C4-2B (cell line): ENCODE measurements at regions not wholly inside any gene's neighbourhood (a gene's known extent, or its start where the extent isn't known, plus 50 kb on each side); places are given as distances from the start of the nearest gene placed in this dataset.

ENCODE experiments used
- ZFX ChIP-seq: fragments of 450-650 bp; IDR thresholded peaks from 2 replicates; pipeline ENCODE4 v1.6.1; 2017
- TF ChIP-seq, protein P1 (sequence below): fragments of 450-650 bp; conservative IDR thresholded peaks from 2 replicates; pipeline ENCODE4 v1.5.1; 2017; ENCODE audit warnings: mild to moderate bottlenecking

DNA sequence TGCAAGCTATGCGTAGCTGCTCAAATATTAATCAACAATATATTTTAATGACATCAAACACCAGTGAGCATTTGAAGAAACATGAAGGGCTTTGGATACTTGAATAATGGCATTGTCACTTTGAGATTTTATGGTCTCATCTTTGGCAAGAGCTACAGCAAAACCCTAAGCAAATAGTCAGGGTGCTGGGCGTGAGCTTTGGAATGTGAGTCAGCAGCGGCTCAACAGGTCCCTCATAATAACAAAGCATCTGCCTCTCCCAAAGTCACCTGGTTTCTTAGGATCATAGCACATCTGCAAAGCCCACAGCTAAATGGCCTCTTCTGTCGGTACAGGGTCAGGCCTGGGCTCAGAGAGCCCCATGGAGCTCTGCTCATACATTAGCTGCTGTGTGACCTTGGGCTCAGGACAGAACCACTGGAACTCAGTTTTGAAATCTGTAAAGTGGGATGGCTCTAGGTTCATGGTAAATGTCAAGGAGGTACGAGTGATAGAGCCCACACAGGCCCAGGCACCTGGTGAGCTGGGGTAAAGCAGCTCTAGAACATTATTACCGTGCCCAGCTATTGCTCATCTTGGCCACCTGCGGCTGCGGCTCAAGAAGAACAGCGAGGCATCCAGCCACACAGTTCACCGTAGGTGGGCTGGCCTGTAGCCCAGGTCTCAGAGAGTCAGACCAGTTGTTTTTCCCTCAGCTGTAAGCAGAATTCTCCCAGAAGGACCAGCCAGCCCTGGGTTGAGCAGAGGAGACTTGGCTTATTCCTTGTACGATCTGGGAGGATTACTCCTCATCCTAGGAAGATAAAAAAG lies 544.5 kb upstream of the CDH11 start:
- TF ChIP-seq, protein P1, sequence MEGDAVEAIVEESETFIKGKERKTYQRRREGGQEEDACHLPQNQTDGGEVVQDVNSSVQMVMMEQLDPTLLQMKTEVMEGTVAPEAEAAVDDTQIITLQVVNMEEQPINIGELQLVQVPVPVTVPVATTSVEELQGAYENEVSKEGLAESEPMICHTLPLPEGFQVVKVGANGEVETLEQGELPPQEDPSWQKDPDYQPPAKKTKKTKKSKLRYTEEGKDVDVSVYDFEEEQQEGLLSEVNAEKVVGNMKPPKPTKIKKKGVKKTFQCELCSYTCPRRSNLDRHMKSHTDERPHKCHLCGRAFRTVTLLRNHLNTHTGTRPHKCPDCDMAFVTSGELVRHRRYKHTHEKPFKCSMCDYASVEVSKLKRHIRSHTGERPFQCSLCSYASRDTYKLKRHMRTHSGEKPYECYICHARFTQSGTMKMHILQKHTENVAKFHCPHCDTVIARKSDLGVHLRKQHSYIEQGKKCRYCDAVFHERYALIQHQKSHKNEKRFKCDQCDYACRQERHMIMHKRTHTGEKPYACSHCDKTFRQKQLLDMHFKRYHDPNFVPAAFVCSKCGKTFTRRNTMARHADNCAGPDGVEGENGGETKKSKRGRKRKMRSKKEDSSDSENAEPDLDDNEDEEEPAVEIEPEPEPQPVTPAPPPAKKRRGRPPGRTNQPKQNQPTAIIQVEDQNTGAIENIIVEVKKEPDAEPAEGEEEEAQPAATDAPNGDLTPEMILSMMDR = no peak
- TF ChIP-seq ZFX = no peak
